HEK293 (cell line): ENCODE measurements at regions not wholly inside any gene's neighbourhood (a gene's known extent, or its start where the extent isn't known, plus 50 kb on each side); places are given as distances from the start of the nearest gene placed in this dataset.

ENCODE experiments used
- CTCF ChIA-PET: fragments of 350-600 bp; formaldehyde crosslinking; extraction: SDS; loops from one replicate; lab custom pipeline; 2021; ENCODE audit warnings: antibody characterized with exemption; lab: Yijun Ruan, JAX
- POLR2A ChIA-PET: fragments of 300-600 bp; formaldehyde crosslinking; extraction: SDS; loops from one replicate; lab custom pipeline; 2020; ENCODE audit warnings: antibody characterized with exemption, inconsistent platforms; lab: Yijun Ruan, JAX
- H3K27ac ChIP-seq: fragments of 200-500 bp; sonication (Bioruptor generic); 2 replicates; pipeline ENCODE4 v1.5.1; 2014; ENCODE audit warnings: low read depth, low read length, control low read depth, inconsistent platforms; ENCODE audit errors: extremely low read depth
- H3K36me3 ChIP-seq, 2 experiments: fragments of 200-500 bp in 1 of 2; sonication (Bioruptor generic) in 1 of 2; 1 replicate in 1 of 2; 2 replicates in 1 of 2; pipeline ENCODE4 v1.5.1; 2014 to 2017; ENCODE audit warnings: inconsistent platforms in 2 of 2, low read length in 2 of 2; ENCODE audit not compliant: control insufficient read depth in 2 of 2, insufficient read depth in 1 of 2
- H3K4me1 ChIP-seq: fragments of 200-500 bp; sonication (Bioruptor generic); 2 replicates; pipeline ENCODE4 v1.5.1; 2014; ENCODE audit warnings: mild to moderate bottlenecking, low read length, inconsistent platforms; ENCODE audit not compliant: control insufficient read depth, insufficient read depth
- H3K4me3 ChIP-seq: 2 replicates; pipeline ENCODE4 v1.5.1; 2011; ENCODE audit warnings: low read depth, mild to moderate bottlenecking, control low read depth, low read length, moderate library complexity
- H3K9me3 ChIP-seq: fragments of 200-500 bp; sonication (Bioruptor generic); 2 replicates; pipeline ENCODE4 v1.5.1; 2014; ENCODE audit warnings: low read depth, low read length, inconsistent platforms; ENCODE audit not compliant: control insufficient read depth, insufficient read depth
- KLF1 ChIP-seq: fragments of 450-650 bp; formaldehyde crosslinking; IDR thresholded peaks from 2 replicates; pipeline ENCODE4 v1.5.1; 2016; ENCODE audit warnings: missing biosample characterization, missing genetic modification characterization
- MYNN ChIP-seq: fragments of 450-650 bp; formaldehyde crosslinking; IDR thresholded peaks from 2 replicates; pipeline ENCODE4 v1.5.1; 2016; ENCODE audit warnings: missing biosample characterization, missing genetic modification characterization, borderline replicate concordance
- SCRT1 ChIP-seq: fragments of 450-650 bp; formaldehyde crosslinking; IDR thresholded peaks from 2 replicates; pipeline ENCODE4 v1.5.1; 2016; ENCODE audit warnings: missing biosample characterization, missing genetic modification characterization, borderline replicate concordance
- TRIM28 ChIP-seq: IDR thresholded peaks from 2 replicates; pipeline ENCODE4 v1.6.1; 2011; ENCODE audit warnings: low read length, control low read depth, borderline replicate concordance
- ZNF114 ChIP-seq: fragments of 450-650 bp; formaldehyde crosslinking; IDR thresholded peaks from 2 replicates; pipeline ENCODE4 v1.5.0; 2017; ENCODE audit warnings: missing biosample characterization, missing genetic modification characterization
- ZNF140 ChIP-seq: fragments of 450-650 bp; formaldehyde crosslinking; IDR thresholded peaks from 2 replicates; pipeline ENCODE4 v1.5.1; 2016; ENCODE audit warnings: missing biosample characterization, missing genetic modification characterization
- ZNF423 ChIP-seq: fragments of 450-650 bp; formaldehyde crosslinking; IDR thresholded peaks from 2 replicates; pipeline ENCODE4 v1.5.1; 2016; ENCODE audit warnings: missing biosample characterization, missing genetic modification characterization
- ZNF426 ChIP-seq: fragments of 450-650 bp; formaldehyde crosslinking; IDR thresholded peaks from 2 replicates; pipeline ENCODE4 v1.5.1; 2017; ENCODE audit warnings: missing biosample characterization, missing genetic modification characterization, mild to moderate bottlenecking, inconsistent platforms, moderate library complexity
- ZNF610 ChIP-seq: fragments of 450-650 bp; formaldehyde crosslinking; IDR thresholded peaks from 2 replicates; pipeline ENCODE4 v1.5.1; 2016; ENCODE audit warnings: missing biosample characterization, missing genetic modification characterization, borderline replicate concordance
- ZNF654 ChIP-seq: fragments of 450-650 bp; formaldehyde crosslinking; IDR thresholded peaks from 2 replicates; pipeline ENCODE4 v1.5.1; 2016; ENCODE audit warnings: low read depth, missing biosample characterization, missing genetic modification characterization
- TF ChIP-seq, protein P1 (sequence below): fragments of 450-650 bp; formaldehyde crosslinking; IDR thresholded peaks from 2 replicates; pipeline ENCODE4 v1.5.1; 2016; ENCODE audit warnings: missing biosample characterization, missing genetic modification characterization, borderline replicate concordance
- TF ChIP-seq, protein P2 (sequence below): fragments of 450-650 bp; formaldehyde crosslinking; IDR thresholded peaks from 2 replicates; pipeline ENCODE4 v1.5.1; 2016; ENCODE audit warnings: missing biosample characterization, missing genetic modification characterization
- TF ChIP-seq, protein P3 (sequence below): fragments of 450-650 bp; formaldehyde crosslinking; conservative IDR thresholded peaks from 2 replicates; pipeline ENCODE4 v1.5.1; 2016; ENCODE audit warnings: low read depth, missing biosample characterization, missing genetic modification characterization
- TF ChIP-seq, protein P4 (sequence below): fragments of 450-650 bp; formaldehyde crosslinking; IDR thresholded peaks from 2 replicates; pipeline ENCODE4 v1.5.1; 2016; ENCODE audit warnings: missing biosample characterization, missing genetic modification characterization
- TF ChIP-seq, protein P5 (sequence below): fragments of 450-650 bp; formaldehyde crosslinking; IDR thresholded peaks from 2 replicates; pipeline ENCODE4 v1.5.1; 2017; ENCODE audit warnings: missing biosample characterization, missing genetic modification characterization
- TF ChIP-seq, protein P6 (sequence below): fragments of 450-650 bp; formaldehyde crosslinking; IDR thresholded peaks from 2 replicates; pipeline ENCODE4 v1.5.1; 2016; ENCODE audit warnings: missing biosample characterization, missing genetic modification characterization

DNA sequence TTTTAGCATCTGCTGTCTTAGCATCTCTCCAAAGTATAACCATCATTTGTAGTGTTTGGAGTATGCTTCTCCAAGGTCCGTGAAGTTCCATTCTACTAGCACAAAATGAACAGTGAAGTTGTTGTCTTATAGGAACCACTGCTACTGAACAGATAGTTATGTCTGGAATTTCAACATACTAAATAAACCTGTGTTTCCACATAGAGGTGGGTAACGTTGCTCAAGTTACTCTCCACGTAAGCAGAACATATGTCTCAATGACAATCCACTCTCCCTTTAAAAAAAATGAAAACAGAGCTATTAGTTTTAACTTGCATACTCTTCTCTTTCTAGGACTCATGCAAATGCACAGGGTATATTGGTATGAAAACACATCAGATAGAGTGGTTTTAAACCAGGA, 184.3 kb upstream of the TRPC4 start (continued):
- TF ChIP-seq, protein P1, sequence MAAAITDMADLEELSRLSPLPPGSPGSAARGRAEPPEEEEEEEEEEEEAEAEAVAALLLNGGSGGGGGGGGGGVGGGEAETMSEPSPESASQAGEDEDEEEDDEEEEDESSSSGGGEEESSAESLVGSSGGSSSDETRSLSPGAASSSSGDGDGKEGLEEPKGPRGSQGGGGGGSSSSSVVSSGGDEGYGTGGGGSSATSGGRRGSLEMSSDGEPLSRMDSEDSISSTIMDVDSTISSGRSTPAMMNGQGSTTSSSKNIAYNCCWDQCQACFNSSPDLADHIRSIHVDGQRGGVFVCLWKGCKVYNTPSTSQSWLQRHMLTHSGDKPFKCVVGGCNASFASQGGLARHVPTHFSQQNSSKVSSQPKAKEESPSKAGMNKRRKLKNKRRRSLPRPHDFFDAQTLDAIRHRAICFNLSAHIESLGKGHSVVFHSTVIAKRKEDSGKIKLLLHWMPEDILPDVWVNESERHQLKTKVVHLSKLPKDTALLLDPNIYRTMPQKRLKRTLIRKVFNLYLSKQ, result no peak
- TF ChIP-seq KLF1 (tag by site-specific recombination), result no peak
- no peak for TF ChIP-seq TRIM28
- TF ChIP-seq, protein P2, sequence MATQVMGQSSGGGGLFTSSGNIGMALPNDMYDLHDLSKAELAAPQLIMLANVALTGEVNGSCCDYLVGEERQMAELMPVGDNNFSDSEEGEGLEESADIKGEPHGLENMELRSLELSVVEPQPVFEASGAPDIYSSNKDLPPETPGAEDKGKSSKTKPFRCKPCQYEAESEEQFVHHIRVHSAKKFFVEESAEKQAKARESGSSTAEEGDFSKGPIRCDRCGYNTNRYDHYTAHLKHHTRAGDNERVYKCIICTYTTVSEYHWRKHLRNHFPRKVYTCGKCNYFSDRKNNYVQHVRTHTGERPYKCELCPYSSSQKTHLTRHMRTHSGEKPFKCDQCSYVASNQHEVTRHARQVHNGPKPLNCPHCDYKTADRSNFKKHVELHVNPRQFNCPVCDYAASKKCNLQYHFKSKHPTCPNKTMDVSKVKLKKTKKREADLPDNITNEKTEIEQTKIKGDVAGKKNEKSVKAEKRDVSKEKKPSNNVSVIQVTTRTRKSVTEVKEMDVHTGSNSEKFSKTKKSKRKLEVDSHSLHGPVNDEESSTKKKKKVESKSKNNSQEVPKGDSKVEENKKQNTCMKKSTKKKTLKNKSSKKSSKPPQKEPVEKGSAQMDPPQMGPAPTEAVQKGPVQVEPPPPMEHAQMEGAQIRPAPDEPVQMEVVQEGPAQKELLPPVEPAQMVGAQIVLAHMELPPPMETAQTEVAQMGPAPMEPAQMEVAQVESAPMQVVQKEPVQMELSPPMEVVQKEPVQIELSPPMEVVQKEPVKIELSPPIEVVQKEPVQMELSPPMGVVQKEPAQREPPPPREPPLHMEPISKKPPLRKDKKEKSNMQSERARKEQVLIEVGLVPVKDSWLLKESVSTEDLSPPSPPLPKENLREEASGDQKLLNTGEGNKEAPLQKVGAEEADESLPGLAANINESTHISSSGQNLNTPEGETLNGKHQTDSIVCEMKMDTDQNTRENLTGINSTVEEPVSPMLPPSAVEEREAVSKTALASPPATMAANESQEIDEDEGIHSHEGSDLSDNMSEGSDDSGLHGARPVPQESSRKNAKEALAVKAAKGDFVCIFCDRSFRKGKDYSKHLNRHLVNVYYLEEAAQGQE, result no peak

DNA sequence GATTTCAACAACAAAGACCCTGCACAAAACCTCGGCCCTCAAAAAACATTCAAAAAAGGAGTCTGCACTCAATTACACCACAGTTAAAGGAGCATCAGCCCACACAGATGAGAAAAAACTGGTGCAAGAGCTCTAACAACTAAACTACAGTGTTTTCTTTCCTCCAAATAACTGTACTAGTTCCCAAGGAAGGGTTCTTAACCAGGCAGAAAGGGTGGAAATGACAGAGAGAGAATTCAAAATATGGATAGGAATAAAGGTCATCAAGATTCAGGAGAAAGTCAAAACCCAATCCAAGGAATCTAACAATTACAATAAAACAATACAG, 176.4 kb upstream of the TRPC4 start:
- Histone ChIP-seq H3K27ac (no peak overlapping the region), H3K4me3 (no peak overlapping the region), H3K4me1 (no peaks in the 10 kb centered on the region), H3K9me3 (no peaks in the 10 kb centered on the region), H3K36me3 (no peaks in the 10 kb centered on the region)
- TF ChIP-seq, protein P3, sequence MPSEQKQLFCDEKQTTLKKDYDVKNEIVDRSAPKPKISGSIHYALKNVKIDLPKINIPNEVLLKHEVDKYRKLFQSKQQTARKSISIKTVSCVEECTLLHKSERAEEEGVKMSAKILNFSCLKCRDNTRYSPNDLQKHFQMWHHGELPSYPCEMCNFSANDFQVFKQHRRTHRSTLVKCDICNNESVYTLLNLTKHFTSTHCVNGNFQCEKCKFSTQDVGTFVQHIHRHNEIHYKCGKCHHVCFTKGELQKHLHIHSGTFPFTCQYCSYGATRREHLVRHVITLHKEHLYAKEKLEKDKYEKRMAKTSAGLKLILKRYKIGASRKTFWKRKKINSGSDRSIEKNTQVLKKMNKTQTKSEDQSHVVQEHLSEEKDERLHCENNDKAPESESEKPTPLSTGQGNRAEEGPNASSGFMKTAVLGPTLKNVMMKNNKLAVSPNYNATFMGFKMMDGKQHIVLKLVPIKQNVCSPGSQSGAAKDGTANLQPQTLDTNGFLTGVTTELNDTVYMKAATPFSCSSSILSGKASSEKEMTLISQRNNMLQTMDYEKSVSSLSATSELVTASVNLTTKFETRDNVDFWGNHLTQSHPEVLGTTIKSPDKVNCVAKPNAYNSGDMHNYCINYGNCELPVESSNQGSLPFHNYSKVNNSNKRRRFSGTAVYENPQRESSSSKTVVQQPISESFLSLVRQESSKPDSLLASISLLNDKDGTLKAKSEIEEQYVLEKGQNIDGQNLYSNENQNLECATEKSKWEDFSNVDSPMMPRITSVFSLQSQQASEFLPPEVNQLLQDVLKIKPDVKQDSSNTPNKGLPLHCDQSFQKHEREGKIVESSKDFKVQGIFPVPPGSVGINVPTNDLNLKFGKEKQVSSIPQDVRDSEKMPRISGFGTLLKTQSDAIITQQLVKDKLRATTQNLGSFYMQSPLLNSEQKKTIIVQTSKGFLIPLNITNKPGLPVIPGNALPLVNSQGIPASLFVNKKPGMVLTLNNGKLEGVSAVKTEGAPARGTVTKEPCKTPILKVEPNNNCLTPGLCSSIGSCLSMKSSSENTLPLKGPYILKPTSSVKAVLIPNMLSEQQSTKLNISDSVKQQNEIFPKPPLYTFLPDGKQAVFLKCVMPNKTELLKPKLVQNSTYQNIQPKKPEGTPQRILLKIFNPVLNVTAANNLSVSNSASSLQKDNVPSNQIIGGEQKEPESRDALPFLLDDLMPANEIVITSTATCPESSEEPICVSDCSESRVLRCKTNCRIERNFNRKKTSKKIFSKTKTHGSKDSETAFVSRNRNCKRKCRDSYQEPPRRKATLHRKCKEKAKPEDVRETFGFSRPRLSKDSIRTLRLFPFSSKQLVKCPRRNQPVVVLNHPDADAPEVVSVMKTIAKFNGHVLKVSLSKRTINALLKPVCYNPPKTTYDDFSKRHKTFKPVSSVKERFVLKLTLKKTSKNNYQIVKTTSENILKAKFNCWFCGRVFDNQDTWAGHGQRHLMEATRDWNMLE (tag by site-specific recombination), result no peak
- TF ChIP-seq, protein P4, sequence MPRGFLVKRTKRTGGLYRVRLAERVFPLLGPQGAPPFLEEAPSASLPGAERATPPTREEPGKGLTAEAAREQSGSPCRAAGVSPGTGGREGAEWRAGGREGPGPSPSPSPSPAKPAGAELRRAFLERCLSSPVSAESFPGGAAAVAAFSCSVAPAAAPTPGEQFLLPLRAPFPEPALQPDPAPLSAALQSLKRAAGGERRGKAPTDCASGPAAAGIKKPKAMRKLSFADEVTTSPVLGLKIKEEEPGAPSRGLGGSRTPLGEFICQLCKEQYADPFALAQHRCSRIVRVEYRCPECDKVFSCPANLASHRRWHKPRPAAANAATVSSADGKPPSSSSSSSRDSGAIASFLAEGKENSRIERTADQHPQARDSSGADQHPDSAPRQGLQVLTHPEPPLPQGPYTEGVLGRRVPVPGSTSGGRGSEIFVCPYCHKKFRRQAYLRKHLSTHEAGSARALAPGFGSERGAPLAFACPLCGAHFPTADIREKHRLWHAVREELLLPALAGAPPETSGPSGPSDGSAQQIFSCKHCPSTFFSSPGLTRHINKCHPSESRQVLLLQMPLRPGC, result no peak
- TF ChIP-seq ZNF114 (tag by site-specific recombination), result no peak
- TF ChIP-seq MYNN, result no peak
- no peak for TF ChIP-seq ZNF423 (tag by site-specific recombination)
- no peak for TF ChIP-seq ZNF426 (tag by site-specific recombination)
- CTCF ChIA-PET, result interaction anchor here (0.6 to 1.6 kb wide), 5 partner anchors 176 to 848 kb away, joined by 3 to 6 read pairs (median 3); partner anchors contain the start of gene TRPC4
- POLR2A ChIA-PET, result no interaction called here

DNA sequence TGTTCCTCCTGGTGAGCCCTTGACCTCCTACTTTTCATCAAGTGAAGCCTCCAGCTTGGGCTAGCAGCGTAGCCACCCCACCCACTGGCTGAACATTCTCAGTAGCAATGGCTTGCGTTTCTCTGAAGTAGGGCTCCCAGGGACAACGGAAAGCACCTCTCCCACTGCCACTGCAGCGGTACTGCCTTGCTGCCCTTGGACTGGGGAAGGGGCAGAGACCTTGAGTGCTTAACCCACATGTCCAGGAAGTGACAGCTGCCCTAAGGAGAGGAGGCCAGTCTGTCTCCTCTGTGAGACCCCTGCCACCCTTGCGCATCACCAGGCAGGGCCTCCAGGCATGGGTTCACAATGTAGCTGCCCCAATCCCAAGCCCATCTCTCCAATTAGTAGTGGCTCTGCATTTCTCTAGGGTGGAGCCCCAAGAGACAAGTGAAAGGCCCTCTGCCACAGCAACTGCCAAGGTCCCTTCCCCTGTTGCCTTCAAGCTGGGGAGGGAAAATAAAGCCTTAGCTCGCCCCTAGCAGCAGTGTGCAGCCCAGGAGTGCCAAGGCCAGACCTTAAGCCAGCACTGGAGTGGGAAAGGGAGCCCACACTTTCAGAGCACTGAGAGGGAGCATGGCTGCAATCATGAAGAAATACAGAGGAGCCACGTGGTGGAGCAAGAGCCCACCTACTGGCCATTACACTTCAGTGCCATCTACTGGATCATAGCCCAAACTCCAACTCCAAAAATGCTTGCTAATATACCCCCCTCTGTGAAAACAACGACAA, 175.9 kb upstream of the TRPC4 start:
- Histone ChIP-seq H3K36me3 (no peaks in the 10 kb centered on the region), H3K9me3 (no peaks in the 10 kb centered on the region), H3K4me1 (no peaks in the 10 kb centered on the region), H3K27ac (no peak overlapping the region), H3K4me3 (no peak overlapping the region)
- TF ChIP-seq, protein P5, sequence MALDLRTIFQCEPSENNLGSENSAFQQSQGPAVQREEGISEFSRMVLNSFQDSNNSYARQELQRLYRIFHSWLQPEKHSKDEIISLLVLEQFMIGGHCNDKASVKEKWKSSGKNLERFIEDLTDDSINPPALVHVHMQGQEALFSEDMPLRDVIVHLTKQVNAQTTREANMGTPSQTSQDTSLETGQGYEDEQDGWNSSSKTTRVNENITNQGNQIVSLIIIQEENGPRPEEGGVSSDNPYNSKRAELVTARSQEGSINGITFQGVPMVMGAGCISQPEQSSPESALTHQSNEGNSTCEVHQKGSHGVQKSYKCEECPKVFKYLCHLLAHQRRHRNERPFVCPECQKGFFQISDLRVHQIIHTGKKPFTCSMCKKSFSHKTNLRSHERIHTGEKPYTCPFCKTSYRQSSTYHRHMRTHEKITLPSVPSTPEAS (tag by site-specific recombination), result no peak
- no peak for TF ChIP-seq ZNF610 (tag by site-specific recombination)
- TF ChIP-seq SCRT1 (tag by site-specific recombination), result no peak
- TF ChIP-seq ZNF654 (tag by site-specific recombination), result peak; percentile 66
- TF ChIP-seq ZNF140, result no peak
- TF ChIP-seq, protein P6, sequence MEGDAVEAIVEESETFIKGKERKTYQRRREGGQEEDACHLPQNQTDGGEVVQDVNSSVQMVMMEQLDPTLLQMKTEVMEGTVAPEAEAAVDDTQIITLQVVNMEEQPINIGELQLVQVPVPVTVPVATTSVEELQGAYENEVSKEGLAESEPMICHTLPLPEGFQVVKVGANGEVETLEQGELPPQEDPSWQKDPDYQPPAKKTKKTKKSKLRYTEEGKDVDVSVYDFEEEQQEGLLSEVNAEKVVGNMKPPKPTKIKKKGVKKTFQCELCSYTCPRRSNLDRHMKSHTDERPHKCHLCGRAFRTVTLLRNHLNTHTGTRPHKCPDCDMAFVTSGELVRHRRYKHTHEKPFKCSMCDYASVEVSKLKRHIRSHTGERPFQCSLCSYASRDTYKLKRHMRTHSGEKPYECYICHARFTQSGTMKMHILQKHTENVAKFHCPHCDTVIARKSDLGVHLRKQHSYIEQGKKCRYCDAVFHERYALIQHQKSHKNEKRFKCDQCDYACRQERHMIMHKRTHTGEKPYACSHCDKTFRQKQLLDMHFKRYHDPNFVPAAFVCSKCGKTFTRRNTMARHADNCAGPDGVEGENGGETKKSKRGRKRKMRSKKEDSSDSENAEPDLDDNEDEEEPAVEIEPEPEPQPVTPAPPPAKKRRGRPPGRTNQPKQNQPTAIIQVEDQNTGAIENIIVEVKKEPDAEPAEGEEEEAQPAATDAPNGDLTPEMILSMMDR, result peak; percentile 35; the same call in 1 of the 2 replicates
- CTCF ChIA-PET, result interaction anchor here (0.6 to 1.6 kb wide), 4 partner anchors 176 to 848 kb away, joined by 3 to 6 read pairs (median 4); partner anchors contain the start of gene TRPC4
- POLR2A ChIA-PET, result no interaction called here
